Breast epithelium (tissue), 3 donors: ENCODE measurements at regions not wholly inside any gene's neighbourhood (a gene's known extent, or its start where the extent isn't known, plus 50 kb on each side); places are given as distances from the start of the nearest gene placed in this dataset.

Source experiments
- CTCF ChIP-seq, 3 donors: fragments of 450-650 bp; IDR thresholded peaks; one replicate each; pipeline ENCODE4 v1.5.1; 2016 to 2017; ENCODE audit warnings: antibody characterized with exemption in 3 of 3, mild to moderate bottlenecking in 3 of 3, moderate library complexity in 3 of 3
- POLR2A ChIP-seq: fragments of 450-650 bp; IDR thresholded peaks from one replicate; pipeline ENCODE4 v1.6.1; 2016; ENCODE audit warnings: antibody characterized with exemption, mild to moderate bottlenecking, moderate library complexity
- POLR2AphosphoS5 ChIP-seq, 3 donors: sonication (generic); formaldehyde crosslinking; IDR thresholded peaks; one replicate each; pipeline ENCODE4 v1.6.1; 2017; ENCODE audit warnings: antibody characterized with exemption in 3 of 3

GRCh38 chr5:117318528-117318927, 743.9 kb upstream of the SEMA6A start:
- TF ChIP-seq POLR2AphosphoS5 (IDR thresholded peaks at IDR 0.05) (no peak), CTCF (IDR thresholded peaks at IDR 0.05) (no peak), POLR2A (no peak)
